ENCODE measurements at regions not wholly inside any gene's neighbourhood (a gene's known extent, or its start where the extent isn't known, plus 50 kb on each side); places are given as distances from the start of the nearest gene placed in this dataset.
"Not testable (repeated sequence)": the region's sequence is repeated elsewhere in the genome, so short reads cannot be mapped to it uniquely, and the experiment has no call there.

DNA sequence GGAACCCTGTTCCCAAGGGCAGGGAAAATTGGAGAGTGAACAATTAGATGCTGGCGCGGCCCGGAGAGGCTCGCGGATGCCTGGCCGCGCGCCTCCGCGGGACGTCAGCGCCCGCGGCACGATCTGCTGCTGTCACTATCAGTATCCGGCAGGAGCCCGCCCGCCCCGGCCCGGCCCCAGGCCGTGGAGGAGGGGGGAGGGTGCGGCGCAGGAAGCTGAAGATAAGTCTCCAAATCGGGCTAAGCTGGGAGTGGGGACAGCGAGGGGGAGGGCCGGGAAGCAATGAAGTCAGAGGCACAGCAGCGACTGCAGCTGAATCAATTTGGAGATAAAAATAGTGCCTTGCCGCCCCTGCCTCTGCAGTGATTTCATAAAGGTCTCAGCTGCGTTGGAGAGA, 441.5 kb upstream of the KLF12 start:
- peak; percentile 85 to 96 (median 92) for DNase-seq

DNA sequence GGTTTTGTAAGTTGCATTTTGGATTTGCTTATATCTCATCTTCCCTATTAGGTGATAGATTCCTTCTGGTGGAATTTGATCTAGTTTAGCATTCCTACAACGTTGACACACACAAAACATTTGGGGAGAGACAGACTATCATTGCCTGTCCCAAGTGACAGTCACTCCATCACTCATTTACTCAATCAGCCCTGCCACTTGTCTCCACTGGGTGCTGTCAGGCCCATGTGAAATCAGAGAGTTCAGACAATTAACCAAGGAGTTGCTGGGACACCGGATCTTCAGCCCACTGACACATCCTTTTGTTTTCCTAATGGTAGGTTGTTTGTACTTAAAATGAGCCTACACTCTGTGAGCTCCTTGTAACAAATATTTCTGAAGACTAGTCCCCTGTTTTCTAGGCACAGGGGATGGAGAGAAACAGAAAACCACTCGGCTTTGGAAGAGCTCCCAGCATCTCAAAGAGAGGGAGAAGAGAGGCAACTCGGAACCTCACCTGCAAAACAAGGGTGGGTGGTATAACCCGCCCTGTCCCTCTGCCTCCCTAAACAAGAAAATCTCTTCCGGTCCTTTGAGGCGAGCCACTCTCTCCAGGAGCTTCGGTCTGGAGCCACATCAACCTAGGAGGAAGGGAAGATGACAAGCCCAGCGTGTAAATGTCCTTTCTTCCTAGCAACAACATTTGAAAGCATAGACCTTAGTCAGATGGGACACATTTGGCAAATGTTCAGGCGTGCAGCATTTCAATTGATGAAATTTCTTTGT, 440.9 kb upstream of the KLF12 start:
- DNase-seq, result no peak

DNA sequence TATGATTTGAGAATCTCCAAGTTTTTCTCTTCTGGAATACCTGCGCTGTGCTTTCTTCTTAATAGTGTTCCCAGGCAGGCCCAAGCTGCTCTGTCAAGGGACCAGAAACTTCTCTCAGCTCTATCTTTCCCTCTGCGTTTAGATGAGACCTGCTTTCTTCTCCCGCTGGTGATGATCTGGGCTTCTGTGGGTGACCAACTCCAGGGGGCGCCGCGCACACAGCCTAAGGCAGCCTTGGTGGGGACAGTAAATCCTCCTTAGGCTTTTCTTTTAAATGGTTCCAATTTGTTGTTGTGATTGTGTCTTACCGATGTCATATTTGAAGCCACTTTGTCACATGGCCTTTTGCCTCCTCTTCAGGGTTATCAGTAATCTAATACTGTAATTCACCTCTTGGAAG, 439.4 kb upstream of the KLF12 start:
- peak in 1 of 3 donors; percentile 16 for DNase-seq

DNA sequence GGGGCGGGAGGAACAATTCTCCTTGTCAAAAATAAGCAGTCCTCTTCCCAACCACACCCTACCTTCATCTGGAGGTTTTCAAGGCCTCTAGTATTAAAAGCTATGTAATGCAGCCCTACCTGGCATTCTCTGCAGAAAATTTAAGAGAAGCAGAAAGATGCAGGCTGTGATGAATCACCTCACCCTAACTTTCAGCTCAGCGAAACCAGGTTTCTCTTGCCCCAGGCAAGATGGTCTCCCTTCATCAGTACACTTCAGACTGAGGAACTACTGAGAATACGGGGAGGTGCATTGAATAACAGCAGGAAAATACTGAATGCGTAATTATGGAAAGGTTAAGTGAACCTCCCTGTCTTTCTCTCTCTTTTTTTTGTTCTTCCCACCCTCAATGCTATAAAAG, 437.6 kb upstream of the KLF12 start:
- DNase-seq, result no peak

DNA sequence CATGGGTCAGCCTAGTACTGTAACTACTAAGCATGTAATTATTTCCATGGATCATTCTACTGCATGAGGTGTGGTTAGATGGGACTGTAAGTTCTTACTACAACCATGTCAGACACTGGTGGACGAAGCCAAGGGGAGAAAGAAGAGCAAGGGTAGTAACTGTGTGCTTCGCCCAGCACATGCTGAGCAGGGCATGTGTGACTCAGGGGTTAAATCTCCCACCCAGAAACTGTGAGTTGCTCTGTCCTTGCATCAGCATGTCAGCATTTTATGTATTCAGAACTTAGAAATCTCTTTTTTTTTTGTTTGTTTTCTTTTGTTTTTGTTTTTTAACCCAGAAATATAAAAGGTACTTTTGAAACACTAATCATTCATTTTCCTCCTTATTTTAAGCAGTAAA, 436.6 kb upstream of the KLF12 start:
- no peak for DNase-seq

DNA sequence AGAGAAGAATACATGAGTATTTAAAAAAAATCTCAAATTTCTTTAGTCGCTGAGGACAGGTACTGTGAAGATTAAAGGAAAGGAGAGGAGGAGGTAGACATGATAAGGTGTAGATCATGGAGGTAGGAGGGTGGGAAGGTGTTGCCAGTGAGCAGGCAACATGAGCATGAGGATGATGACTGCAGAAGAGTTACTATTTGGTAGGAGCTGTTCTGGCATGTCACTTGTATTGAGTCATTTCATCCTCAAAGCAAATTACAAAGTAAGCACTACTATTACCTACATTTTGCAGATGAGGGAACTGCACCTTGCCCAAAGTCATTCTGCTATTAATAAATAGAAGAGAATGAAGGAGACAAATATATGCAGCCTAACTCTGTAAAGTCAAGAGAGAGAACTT, 435.8 kb upstream of the KLF12 start:
- no peak for DNase-seq

DNA sequence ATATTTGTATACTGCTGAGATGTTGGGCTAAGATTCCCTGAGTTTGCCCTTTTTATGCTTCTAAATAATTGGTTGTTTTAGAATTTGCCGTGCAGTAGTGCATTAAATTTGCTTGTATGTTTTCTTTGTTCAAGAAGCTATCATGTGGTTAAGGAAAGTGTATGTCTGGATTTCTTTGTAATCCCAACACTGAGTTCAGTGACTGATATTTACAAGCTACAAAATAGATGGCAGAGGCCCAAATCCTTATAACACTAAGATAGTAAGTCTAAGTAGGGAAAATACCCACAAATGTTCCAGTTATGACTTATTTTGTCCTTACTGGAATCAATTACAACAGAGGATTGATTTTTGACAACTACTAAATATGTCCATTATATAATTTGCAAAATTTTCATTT, 435.0 kb upstream of the KLF12 start:
- DNase-seq, result peak in 1 of 3 donors; percentile 16

DNA sequence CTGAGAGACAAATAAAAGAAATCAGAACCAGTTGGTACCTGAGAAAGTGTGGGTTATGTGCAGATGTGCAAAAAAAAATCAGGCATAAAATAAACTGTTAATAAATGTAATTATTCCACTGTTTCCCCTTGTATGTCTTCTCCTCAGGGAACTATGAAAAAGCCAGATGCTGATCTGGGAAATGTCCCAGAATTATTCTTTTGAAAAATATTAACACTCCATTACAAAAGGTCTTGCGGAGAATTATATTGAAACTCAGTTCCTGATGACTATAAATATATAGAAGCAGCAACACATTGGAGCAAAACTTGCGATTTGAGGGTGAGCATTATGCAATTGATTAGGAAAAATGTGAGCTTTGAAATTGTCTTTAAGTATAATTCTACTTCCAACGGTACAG, 433.3 kb upstream of the KLF12 start:
- peak in 1 of 3 donors; percentile 52 for DNase-seq

DNA sequence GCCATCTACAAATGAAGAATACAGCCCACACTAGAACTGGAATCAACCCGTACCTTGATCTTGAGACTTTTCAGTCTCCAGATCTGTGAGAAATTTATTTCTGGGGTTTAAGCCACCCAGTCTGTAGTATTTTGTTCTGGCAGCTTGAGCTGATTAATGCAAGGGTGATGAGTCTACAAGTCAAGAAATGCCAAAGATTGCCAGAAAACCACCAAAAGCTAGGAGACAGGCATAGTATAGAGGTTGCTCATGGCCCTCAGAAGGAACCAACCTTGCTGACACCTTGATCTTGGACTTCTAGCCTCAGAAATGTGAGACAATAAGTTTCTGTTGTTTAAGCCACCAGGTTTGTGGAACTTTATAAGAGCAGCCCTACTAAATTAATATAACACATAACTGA, 428.2 kb upstream of the KLF12 start:
- DNase-seq, result no peak

DNA sequence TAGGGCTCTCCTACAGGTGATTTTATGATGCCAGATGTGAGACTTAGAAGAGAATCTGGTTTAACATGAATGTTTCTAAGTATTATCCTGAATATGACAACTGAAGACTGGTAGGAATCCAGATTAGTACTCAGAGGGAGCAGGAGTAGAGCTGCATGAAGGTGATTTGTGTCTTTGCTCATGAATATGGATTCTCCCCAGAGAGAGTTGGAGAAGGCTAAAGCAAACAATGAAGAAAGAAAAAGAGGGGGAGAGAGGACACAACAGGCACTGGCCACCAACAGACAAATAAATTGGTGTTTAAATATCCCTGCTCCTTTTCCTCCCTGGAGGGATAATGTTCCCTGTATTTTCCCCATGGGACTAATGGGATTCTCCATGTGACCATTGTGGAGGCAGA, 427.0 kb upstream of the KLF12 start:
- DNase-seq, result no peak

DNA sequence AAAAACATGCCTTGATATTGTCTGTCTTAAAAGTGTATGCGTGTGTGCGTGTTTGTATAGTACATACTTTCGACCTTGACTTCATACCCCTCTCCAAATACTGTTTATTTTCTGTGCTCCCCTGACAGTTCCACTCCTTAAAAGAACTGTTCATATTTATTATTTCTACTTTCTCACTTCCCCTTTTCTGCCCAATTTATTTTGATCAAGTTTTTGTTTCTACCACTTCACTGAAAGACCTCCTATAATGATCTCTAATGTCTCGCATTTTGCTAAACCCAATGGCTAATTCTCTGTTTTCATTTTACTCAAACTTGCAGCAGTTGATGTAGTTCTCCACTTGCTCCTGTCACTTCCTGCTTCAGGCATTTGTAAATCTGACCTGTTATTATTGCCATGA, 426.1 kb upstream of the KLF12 start:
- no peak for DNase-seq

DNA sequence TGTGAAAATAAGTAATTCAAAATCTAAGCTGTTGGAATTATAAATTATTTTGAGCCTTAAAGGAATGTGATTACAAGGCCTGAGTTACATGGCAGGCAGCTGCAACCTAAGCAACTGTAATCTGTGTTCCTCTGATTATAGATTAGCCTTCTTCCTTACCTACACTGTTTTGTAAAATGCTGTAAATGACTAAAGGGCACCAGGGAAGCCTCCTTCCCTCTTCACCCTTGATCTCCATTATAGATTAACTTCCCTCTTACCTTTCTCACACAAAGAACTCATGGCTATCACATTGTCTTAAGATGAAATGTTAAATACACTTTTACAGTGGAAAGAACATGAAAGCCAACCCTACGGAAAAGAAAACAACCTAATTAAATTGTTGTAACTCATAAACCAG, 423.7 kb upstream of the KLF12 start:
- no peak for DNase-seq

DNA sequence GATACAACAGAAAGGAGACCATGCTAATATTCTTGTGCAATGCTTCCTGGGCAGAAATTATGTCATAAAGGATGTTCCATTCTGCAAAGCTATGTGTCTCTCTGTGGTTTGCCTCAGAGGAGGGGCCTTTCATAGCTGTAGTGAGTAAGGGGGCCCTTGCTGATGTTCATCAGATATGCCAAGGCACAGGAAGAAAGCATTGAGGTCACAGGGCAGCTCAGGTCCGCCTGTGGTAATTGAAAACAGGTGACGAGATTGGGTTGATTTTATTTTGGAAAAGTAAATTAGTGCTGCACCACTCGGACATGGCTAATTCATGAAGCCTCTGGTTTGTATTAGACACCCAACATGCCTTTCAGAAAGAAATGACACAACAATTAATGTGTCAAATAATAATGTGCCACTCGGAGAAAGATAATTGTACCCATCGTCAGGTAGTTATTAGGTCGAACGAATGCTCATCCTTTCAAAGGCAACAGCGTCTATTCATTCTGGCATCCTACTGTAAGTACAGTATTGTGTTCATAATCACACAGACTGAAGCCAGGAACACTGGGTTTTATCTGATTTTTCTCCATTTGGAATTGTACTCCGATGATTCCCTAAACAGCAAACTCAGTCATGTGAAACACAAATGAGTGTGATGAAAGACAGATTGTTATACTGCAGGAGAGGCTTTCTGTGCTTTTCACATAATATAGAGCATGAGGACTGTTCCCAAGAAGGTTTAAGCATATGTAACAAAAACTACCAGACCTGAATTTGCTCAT, 421.6 kb upstream of the KLF12 start:
- peak in 2 of 3 donors; percentile 37 to 66 for DNase-seq

DNA sequence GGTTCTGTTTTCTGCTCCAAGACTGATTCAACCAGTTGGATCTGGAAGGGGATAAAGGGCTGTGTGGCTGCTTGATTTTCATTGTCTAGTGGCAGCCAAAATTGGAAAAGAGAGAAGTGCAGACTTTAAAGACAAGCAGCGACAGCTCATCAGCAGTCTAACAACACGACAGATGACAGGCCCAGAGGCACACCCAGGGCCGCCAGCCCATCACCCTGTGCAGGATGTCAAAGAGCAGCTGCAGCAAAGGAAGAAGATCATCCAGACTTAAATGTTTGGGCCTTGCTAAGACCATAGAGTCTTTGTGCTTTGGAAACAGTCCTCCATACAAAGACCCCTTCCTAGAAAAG, 421.0 kb upstream of the KLF12 start:
- peak in 1 of 3 donors; percentile 24 for DNase-seq

DNA sequence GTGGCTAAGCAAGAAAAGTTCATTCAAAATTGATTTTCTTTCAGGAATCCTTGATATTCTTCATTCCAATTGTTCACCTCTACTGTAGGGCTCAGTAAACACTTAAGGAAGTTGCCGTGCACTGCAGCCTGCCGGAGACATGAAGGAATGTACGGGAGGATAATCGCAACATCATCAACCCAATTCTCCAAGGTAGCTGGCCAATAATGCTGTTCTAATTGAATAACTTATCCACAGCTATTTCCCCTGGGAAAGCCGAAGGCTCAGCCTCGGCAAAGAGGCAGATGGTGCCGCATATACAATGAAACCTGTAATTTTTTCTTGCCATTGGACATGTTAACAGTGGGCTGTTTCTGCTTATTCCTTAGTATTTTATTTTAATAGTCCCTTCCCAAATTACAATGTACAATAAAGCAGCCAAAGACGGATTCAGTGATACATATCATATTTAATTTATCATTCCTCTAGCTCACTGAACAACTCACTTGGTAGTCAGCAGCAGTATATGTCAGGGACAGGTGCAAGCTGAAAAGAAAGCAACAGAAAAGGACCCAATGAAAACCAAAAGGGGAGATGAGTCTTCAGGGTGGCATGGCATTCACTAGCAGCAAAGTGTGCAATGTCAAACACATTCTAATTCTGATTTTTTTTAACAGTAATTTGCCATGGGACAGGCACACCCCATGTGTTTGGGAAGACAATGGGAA, 420.5 kb upstream of the KLF12 start:
- no peak for DNase-seq

DNA sequence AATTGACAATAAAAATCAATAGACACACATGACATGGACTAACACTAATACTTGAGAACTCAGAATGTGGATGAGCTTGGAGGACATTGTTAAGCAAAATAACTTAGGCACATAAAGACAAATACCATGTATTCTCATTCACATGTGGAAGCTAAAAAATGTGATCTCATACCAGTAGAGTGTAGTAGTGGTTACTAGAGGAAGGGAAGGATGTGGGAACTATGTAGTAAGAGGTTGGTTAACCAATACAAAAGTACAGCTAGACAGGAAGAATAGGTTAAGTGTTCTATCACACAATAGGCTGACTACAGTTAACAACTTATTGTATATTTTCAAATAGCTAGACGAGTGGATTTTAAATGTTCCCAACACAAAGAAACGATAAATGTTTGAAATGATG, 415.8 kb upstream of the KLF12 start:
- no peak for DNase-seq

DNA sequence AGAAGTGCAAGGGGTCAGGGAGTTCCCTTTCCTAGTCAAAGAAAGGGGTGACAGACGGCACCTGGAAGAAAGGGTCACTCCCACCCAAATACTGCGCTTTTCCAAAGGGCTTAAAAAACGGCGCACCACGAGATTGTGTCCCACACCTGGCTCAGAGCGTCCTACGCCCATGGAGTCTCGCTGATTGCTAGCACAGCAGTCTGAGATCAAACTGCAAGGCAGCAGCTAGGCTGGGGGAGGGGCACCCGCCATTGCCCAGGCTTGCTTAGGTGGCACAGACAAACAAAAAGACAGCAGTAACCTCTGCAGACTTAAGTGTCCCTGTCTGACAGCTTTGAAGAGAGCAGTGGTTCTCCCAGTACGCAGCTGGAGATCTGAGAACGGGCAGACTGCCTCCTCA, 402.4 kb upstream of the KLF12 start:
- DNase-seq, result not testable (repeated sequence)

DNA sequence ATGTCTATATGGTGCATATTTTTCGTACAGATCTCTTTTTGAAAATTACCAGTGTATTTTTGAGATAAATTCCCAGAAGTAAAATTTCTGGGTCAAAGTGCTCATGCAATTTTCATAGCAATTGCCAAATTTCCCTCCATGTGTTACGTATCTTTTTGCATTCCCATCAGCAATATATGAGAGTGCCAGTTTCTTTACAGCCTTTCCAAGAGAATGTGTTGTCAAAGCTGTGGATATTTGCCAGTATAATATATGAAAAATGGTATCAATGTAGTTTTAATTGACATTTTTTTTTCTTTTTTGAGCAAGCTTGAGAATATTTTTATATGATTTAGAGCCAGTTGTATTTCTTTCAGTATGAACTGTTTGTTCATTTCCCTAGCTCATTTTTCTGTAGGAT, 399.0 kb upstream of the KLF12 start:
- peak in 1 of 3 donors; percentile 25 for DNase-seq

DNA sequence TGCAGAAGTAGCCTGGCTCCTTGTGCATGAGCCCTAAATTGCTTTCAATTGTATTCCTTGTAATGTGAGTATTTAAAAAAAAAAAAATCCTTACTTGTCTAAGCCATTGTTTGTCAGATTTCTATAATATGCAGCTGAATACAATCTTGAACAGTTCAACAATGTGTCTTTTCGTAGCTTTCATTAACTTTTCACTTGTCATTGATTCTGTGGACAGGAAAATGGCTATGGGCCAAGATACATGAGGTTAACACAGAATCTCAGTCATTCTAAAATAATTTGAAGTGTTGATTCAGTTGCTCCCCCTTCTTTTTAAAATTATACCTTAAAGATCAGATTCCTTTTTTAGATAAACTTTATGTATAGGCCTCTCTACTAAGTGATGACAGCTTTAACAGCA, 395.8 kb upstream of the KLF12 start:
- DNase-seq, result peak in 1 of 3 donors; percentile 53

DNA sequence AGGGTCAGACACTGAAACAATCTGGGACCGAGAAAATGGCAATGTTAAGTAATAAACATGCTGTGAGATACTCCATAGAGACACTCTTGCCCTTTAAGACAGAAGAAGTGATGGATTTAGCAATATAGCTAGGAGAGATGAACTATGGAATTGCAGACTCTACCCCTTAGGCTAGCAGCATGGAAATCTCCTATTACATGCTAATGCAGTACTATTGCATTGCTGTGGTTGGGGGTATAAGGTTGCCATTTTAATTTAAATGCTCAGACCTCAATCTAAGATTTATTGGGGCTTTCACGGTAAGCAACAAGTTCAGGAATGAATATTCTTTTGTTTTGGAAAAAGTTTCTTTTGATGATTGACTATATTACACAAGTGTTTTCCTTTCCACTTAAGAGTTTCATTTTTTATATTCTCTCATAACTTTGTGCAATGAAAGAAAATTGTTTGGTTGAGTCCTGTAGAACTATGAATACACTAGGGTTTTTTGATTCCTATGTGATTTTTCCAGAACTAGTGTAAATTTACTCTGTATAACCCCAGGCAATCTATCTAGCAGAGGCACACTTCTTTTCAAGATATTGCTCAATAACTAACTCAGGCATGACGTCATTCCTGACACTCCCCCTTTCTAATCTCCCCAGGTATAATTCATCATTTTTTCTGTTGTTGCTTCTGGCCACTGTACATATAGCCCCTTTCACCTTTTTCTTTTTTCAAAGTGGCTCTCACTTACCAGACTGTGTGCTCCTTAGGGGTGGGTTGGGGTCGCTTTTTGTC, 394.7 kb upstream of the KLF12 start:
- no peak for DNase-seq

DNA sequence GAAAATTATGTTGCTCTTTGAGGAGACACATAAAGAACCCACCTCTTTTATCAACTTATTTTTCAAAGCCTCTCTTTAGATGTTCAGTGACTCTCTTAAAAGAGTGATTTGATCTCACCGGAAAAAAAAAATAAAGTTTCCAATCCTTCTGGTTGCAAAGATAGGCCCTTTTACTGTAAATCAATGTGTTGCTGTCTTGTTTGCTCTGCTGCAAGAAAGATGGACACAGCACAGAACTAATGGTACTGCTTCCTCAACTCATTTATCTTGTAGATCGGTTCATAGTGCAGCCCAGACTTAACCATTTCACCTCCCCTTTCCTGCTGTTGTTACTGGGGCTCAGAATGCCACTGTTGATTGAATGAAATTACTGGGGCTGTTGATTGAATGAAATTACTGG, 388.9 kb upstream of the KLF12 start:
- DNase-seq, result no peak

DNA sequence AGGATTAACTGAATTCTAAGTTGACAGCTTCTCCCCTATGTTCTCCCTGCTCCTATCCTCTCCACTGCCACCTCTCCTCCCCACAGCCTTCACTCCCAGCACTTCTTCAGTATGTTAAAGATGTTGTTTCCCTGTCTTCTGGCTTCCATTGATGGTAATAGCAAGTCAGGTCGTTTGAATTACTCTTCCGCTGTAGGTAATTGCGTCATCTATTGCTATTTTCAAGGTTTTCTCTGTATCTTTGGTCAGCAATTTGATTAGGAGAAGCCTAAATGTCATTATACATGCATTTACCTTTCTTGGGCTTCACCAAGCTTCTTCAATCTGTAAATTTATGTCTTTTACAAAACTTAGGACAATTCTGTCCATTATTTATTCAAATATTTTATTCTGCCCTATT, 377.3 kb upstream of the KLF12 start:
- no peak for DNase-seq
